ES-I3 (cell line): ENCODE measurements at regions not wholly inside any gene's neighbourhood (a gene's known extent, or its start where the extent isn't known, plus 50 kb on each side); places are given as distances from the start of the nearest gene placed in this dataset.

Source experiments
- H3K36me3 ChIP-seq: 2 replicates; pipeline ENCODE4 v1.6.1; 2013; ENCODE audit warnings: mild to moderate bottlenecking, low read length, control low read depth, moderate library complexity; ENCODE audit not compliant: insufficient read depth
- H3K4me1 ChIP-seq: 2 replicates; pipeline ENCODE4 v1.6.1; 2013; ENCODE audit warnings: mild to moderate bottlenecking, control low read depth, low read length; ENCODE audit not compliant: insufficient read depth
- H3K9ac ChIP-seq: 2 replicates; pipeline ENCODE4 v1.6.1; 2013; ENCODE audit warnings: low read depth, mild to moderate bottlenecking, low read length, moderate library complexity
- H3K9me3 ChIP-seq: 2 replicates; pipeline ENCODE4 v1.6.1; 2013; ENCODE audit warnings: mild to moderate bottlenecking, low read length, moderate library complexity; ENCODE audit not compliant: control insufficient read depth, insufficient read depth

DNA sequence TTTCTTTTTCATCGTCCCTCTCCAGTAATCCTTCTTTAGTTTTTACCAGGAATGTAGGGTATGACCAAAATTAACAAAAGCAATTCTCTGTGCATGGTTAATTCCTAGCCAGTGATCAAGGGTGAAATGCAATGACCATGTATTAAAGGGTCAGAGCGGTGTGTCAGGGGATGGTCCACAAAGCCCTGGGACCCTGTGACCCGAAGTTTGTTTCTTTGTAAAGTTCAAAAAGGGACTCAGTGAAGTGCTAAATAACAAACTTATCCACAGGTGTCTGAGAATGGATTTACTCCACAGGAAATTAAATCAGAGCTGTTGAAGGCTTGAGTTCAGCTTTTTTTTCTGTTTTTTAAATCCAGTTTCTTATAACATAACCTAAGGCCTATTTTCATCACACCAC lies 375.7 kb downstream of the GJA1 start:
- Histone ChIP-seq H3K9me3 (peaks cover 11% of the 10 kb centered on the region), H3K36me3 (no peaks in the 10 kb centered on the region), H3K9ac (no peak overlapping the region), H3K4me1 (no peaks in the 10 kb centered on the region)

- Histone ChIP-seq H3K4me1 (no peaks in the 10 kb centered on the region), H3K9me3 (peaks cover 9% of the 10 kb centered on the region; the same call in 1 of the 2 replicates), H3K9ac (no peak overlapping the region), H3K36me3 (no peaks in the 10 kb centered on the region)
These were observed 380.9 kb downstream of the GJA1 start for GRCh38 chr6:121816361-121816760.

DNA sequence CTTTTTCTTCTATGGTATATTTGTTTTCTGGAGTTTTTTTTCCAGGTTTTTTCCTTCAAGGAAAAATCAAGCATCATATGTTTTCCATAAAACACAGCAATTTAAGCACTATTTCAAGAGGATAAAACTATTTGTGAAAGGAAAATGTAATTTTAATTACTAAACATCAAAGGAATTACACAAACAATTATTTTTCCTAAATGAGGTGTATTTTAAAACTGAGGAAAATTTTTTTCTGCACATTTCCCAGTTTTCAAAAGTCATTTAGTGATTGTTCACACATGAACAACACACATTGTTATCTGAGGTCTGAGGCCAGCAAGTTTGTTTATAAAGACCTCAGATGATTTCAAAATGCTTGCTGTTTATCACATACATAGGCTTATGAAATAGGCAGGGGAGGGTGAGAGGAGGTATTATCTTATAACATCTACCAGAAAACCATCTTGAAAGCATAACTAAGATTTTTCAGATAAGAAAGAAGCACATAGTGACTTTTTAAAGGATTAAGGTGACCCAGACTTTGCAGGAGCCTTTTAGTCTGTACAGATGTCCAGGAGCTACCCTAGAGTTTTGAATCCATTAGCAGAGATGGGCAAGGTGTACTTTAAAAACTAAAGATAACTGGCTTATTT lies 381.6 kb downstream of the GJA1 start:
- H3K36me3 ChIP-seq = no peaks in the 10 kb centered on the region
- peaks cover 9% of the 10 kb centered on the region; the same call in 1 of the 2 replicates for H3K9me3 ChIP-seq
- H3K9ac ChIP-seq = no peak overlapping the region
- peaks cover 3% of the 10 kb centered on the region; the same call in 1 of the 2 replicates for H3K4me1 ChIP-seq

GRCh38 chr6:121823437-121823851 lies 388.0 kb downstream of the GJA1 start:
- Histone ChIP-seq H3K9ac (no peak overlapping the region), H3K9me3 (peaks cover 9% of the 10 kb centered on the region; the same call in 1 of the 2 replicates), H3K4me1 (peaks cover 29% of the 10 kb centered on the region), H3K36me3 (no peaks in the 10 kb centered on the region)

GRCh38 chr6:121826156-121826810 lies 390.8 kb downstream of the GJA1 start:
- Histone ChIP-seq H3K4me1 (peaks cover 29% of the 10 kb centered on the region), H3K9me3 (no peaks in the 10 kb centered on the region), H3K36me3 (no peaks in the 10 kb centered on the region), H3K9ac (no peak overlapping the region)

DNA sequence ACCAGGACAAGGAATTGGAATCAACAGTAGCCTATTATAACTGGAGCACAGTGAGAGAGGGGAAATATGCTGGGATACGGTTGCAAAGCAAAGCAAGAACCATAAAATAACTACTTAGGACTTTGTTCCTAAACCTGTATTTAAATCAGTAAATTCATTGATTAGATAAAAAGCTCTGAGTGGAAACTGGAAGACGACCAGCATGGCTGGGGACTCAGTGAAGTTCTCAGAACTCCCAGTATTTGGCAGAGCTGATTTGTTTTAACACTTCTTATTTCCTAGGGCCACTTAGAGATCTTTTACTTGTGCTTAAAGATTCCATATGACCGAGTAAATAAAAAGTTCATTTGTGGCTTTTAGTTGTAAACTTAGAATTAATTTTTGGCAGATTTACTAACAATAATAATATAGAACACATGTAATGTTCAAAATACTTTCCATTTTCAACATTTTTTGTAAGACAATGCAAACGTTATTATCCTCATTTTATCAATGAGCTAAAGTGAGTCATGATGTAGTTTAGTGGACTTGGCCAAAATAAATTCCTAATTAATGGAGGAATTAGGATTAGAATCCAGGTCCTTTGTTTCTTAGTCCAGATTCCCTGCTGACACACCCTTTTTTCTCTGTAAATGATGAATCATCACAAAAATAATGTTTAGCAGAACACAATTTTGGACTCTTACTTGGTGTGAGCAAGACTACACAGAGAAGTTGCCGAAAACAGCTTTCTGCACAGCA lies 392.9 kb downstream of the GJA1 start:
- Histone ChIP-seq H3K9ac (no peak overlapping the region), H3K9me3 (no peaks in the 10 kb centered on the region; the same call in 1 of the 2 replicates), H3K4me1 (peaks cover 15% of the 10 kb centered on the region), H3K36me3 (no peaks in the 10 kb centered on the region)

DNA sequence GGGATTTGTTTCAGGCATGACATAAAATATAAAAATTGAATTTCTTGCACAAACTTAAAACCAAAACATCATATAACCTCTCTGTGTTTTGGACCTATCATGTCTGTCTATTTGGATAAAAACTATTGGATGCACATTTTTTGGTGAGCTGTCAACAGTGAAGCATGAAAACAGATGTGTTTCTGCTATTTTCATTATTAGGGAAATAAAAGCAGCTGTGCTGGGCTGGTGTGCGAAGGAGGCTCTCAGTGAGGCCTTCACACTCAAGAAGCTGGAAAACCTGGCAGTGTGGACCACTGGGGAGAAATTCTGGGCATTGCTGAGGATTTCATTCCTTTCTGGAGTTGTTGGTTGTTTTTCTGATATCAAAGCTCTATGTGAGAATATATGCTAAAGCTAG lies 395.3 kb downstream of the GJA1 start:
- no peaks in the 10 kb centered on the region for H3K36me3 ChIP-seq
- peaks cover 8% of the 10 kb centered on the region; the same call in 1 of the 2 replicates for H3K4me1 ChIP-seq
- H3K9me3 ChIP-seq = no peaks in the 10 kb centered on the region; the same call in 1 of the 2 replicates
- H3K9ac ChIP-seq = no peak overlapping the region

GRCh38 chr6:121835662-121836061 lies 400.2 kb downstream of the GJA1 start:
- Histone ChIP-seq H3K9ac (no peak overlapping the region), H3K9me3 (no peaks in the 10 kb centered on the region; the same call in 1 of the 2 replicates), H3K4me1 (peaks cover 3% of the 10 kb centered on the region; the same call in 1 of the 2 replicates), H3K36me3 (no peaks in the 10 kb centered on the region)

GRCh38 chr6:121837545-121838229 lies 402.2 kb downstream of the GJA1 start:
- Histone ChIP-seq H3K4me1 (peaks cover 3% of the 10 kb centered on the region; the same call in 1 of the 2 replicates), H3K36me3 (no peaks in the 10 kb centered on the region), H3K9ac (no peak overlapping the region), H3K9me3 (no peaks in the 10 kb centered on the region)

DNA sequence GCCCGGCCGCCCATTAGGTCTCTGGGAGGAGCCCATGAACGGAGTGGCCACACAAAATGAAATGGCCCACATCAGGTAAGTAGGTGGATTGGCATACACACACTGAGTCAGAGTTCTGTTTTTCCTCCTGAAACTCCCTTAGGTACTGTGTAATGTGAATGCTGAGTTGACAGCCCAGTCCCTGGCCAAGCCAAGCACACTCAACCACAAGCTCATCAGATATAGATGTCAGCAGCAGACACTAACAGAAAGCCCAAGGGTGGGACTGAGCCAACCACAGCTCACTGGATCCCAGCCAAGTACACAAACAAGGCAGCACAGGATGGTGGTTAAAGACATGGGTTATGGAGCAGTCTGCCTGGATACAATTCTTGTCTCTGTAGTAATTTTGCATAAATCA lies 403.4 kb downstream of the GJA1 start:
- H3K9ac ChIP-seq = no peak overlapping the region
- no peaks in the 10 kb centered on the region for H3K9me3 ChIP-seq
- H3K4me1 ChIP-seq = peaks cover 3% of the 10 kb centered on the region; the same call in 1 of the 2 replicates
- no peaks in the 10 kb centered on the region for H3K36me3 ChIP-seq

GRCh38 chr6:121839896-121840295 lies 404.4 kb downstream of the GJA1 start:
- Histone ChIP-seq H3K36me3 (no peaks in the 10 kb centered on the region), H3K4me1 (peaks cover 3% of the 10 kb centered on the region; the same call in 1 of the 2 replicates), H3K9me3 (no peaks in the 10 kb centered on the region), H3K9ac (no peak overlapping the region)

DNA sequence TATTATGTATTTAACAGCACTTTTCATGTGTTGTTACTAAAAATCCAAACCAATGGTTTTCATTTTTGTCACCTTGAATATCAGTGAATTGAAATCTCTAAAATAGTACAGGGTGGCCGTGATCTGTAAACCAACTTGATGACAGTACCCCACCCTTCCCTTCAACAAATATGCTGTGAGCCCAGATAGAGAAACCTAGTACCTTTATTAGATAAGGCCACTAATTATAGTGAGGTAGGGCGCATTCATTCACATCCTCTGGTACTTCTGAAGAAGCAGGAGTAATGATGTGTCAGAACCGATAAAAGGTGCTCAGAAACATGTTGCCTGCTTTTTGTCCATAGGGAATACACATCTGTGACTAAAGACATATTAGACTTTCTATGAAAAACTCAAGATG lies 409.5 kb downstream of the GJA1 start:
- H3K36me3 ChIP-seq = no peaks in the 10 kb centered on the region
- no peaks in the 10 kb centered on the region for H3K9me3 ChIP-seq
- peaks cover 18% of the 10 kb centered on the region for H3K4me1 ChIP-seq
- no peak overlapping the region for H3K9ac ChIP-seq

DNA sequence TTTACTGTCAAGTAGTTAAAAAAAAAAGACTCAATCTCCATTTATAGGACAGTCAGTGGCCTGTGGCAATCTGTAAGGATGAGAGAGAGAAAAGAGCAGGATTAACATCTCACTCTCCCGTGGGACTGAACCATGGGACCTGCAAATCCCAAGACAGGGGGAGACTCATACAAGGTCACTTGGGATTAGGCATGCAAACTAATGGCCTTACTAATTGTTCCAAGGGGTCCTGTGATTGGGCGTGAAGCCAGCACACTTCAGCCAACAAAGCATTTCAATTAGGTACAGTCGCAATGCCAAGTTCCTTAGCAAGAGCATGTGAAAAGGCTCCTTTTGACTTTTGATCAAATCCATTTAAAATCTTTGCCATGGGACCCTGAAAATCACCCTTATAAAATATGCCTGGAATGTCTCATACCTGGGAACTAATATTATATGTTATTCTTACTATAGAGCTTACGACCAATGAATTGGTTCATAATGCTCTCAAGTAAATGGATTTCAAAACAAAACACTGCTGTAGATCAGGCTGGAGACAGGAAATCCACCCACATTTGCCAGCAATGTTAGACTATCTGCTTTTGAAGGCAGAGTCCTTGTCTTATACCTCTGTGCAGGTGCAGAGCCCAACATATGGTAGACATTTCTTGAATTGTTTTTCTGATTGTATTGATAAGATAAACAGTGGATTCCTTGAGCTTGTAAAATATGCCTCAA lies 412.5 kb downstream of the GJA1 start:
- H3K9ac ChIP-seq = no peak overlapping the region
- no peaks in the 10 kb centered on the region for H3K9me3 ChIP-seq
- H3K36me3 ChIP-seq = no peaks in the 10 kb centered on the region
- H3K4me1 ChIP-seq = peaks cover 27% of the 10 kb centered on the region
